Endodermal cell (in vitro differentiated cells): ENCODE measurements at regions not wholly inside any gene's neighbourhood (a gene's known extent, or its start where the extent isn't known, plus 50 kb on each side); places are given as distances from the start of the nearest gene placed in this dataset.
A peak's percentile ranks its signal among the peaks of the same experiment; 100 is the strongest.
"Not testable (repeated sequence)": the region's sequence is repeated elsewhere in the genome, so short reads cannot be mapped to it uniquely, and the experiment has no call there.

Experiments
- DNase-seq: peaks from one replicate; pipeline ENCODE4 v3.0.0-alpha.2; 2017
- H3K27ac ChIP-seq: 2 replicates; pipeline ENCODE4 v1.5.1; 2013; ENCODE audit warnings: mild to moderate bottlenecking, low read depth, low read length, moderate library complexity
- H3K27me3 ChIP-seq: 2 replicates; pipeline ENCODE4 v1.6.1; 2013; ENCODE audit warnings: mild to moderate bottlenecking, low read length, moderate library complexity; ENCODE audit not compliant: insufficient read depth, control insufficient read depth, poor library complexity, severe bottlenecking
- H3K36me3 ChIP-seq: 2 replicates; pipeline ENCODE4 v1.7.0; 2013; ENCODE audit warnings: mild to moderate bottlenecking, low read length, moderate library complexity; ENCODE audit not compliant: control insufficient read depth, insufficient read depth
- H3K4me1 ChIP-seq: one replicate; pipeline ENCODE4 v1.7.0; 2013; ENCODE audit warnings: low read length; ENCODE audit not compliant: control insufficient read depth, insufficient read depth
- H3K4me3 ChIP-seq: 2 replicates; pipeline ENCODE4 v1.5.1; 2013; ENCODE audit warnings: mild to moderate bottlenecking, low read length, moderate library complexity
- H3K9ac ChIP-seq: 2 replicates; pipeline ENCODE4 v1.6.1; 2013; ENCODE audit warnings: mild to moderate bottlenecking, low read length, moderate library complexity; ENCODE audit not compliant: poor library complexity, severe bottlenecking; ENCODE audit errors: extremely low read depth
- H3K9me3 ChIP-seq: 2 replicates; pipeline ENCODE4 v1.6.1; 2013; ENCODE audit warnings: mild to moderate bottlenecking, low read length, moderate library complexity; ENCODE audit not compliant: control insufficient read depth
- H3K27ac Mint-ChIP-seq: 2 replicates; pipeline ENCODE4 v1.8.0; 2020; ENCODE audit warnings: mixed read lengths
- H3K27me3 Mint-ChIP-seq: 2 replicates; pipeline ENCODE4 v1.8.0; 2021; ENCODE audit warnings: mild to moderate bottlenecking, mixed read lengths; ENCODE audit not compliant: insufficient read depth
- H3K36me3 Mint-ChIP-seq: 2 replicates; pipeline ENCODE4 v1.8.0; 2020; ENCODE audit warnings: low read depth, mixed read lengths
- H3K4me1 Mint-ChIP-seq: 2 replicates; pipeline ENCODE4 v1.8.0; 2020; ENCODE audit warnings: mixed read lengths
- H3K4me3 Mint-ChIP-seq: 2 replicates; pipeline ENCODE4 v1.8.0; 2020; ENCODE audit warnings: mild to moderate bottlenecking, moderate library complexity, mixed read lengths
- H3K9me3 Mint-ChIP-seq: 2 replicates; pipeline ENCODE4 v1.8.0; 2020; ENCODE audit warnings: mild to moderate bottlenecking, mixed read lengths
- WGBS, 2 experiments: methylation state at CpG; one replicate each; pipeline versions ENCODE4 v1.1.5 to v1.1.7; 2013; ENCODE audit warnings: missing lambda C conversion rate in 2 of 2, mixed read lengths in 1 of 2; ENCODE audit not compliant: insufficient coverage in 1 of 2, insufficient read length in 1 of 2; 5-methylcytosine and 5-hydroxymethylcytosine counted together
- TF ChIP-seq, protein P1 (sequence below): fragments of 200-600 bp; sonication (generic); conservative IDR thresholded peaks from 2 replicates; pipeline ENCODE4 v1.5.0; 2021; ENCODE audit warnings: antibody characterized with exemption, mild to moderate bottlenecking

DNA sequence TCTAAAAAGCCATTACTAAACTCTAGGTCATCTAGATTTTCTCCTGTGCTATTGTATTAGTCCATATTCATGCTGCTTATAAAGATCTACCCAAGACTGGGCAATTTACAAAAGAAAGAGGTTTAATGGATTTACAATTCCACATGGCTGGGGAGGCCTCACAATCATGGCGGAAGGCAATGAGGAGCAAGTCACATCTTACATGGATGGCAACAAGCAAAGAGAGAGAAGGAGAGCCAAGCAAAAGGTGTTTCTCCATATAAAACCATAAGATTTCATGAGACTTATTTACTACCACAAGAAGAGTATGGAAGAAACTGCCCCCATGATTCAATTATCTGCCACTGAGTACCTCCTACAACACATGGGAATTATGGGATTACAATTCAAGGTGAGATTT, 69.6 kb upstream of the CCDC6 start:
- H3K27ac Mint-ChIP-seq, H3K4me3 ChIP-seq, H3K36me3 Mint-ChIP-seq, DNase-seq, H3K4me1 ChIP-seq, H3K27me3 ChIP-seq, H3K4me1 Mint-ChIP-seq, H3K9ac ChIP-seq, H3K4me3 Mint-ChIP-seq, H3K27me3 Mint-ChIP-seq, H3K36me3 ChIP-seq, H3K27ac ChIP-seq: not testable (repeated sequence)
- WGBS, 2 experiments: 93 to 100% methylated on average over 1 of the region's 1 CpG
- H3K9me3 ChIP-seq: peaks cover 14% of the 10 kb centered on the region
- peaks cover 22% of the 10 kb centered on the region for H3K9me3 Mint-ChIP-seq

DNA sequence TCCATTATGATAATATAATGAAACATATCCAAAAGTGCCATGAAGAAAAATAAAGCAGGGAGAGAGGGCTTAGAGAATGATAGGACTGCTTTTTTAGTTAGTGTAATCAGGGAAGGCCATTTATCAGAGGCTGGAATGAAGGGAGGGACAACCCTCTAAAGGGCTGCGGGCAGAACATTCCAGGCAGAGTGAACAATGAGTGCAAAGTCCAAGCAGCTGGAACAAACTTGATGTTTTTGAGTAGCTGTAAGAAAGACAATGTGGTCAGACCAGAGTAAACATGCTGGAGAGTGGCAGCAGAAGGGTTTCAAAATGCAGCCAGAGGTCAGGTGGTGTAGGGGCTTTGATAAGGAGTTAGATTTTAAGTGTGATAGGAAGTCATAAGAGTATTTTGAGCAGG, 65.6 kb upstream of the CCDC6 start:
- H3K27me3 Mint-ChIP-seq: no peaks in the 10 kb centered on the region
- Histone ChIP-seq H3K4me3 (peak overlapping the region; percentile 20), H3K27me3 (no peaks in the 10 kb centered on the region), H3K9me3 (peaks cover 4% of the 10 kb centered on the region), H3K36me3 (no peaks in the 10 kb centered on the region), H3K9ac (no peak overlapping the region), H3K4me1 (peaks cover 3% of the 10 kb centered on the region), H3K27ac (no peak overlapping the region)
- peaks cover 2% of the 10 kb centered on the region for H3K4me1 Mint-ChIP-seq
- H3K4me3 Mint-ChIP-seq: no peak overlapping the region
- H3K9me3 Mint-ChIP-seq: peaks cover 7% of the 10 kb centered on the region
- no peak for DNase-seq
- WGBS, 2 experiments: 50 to 62% methylated on average over 1 of the region's 1 CpG
- TF ChIP-seq, protein P1, sequence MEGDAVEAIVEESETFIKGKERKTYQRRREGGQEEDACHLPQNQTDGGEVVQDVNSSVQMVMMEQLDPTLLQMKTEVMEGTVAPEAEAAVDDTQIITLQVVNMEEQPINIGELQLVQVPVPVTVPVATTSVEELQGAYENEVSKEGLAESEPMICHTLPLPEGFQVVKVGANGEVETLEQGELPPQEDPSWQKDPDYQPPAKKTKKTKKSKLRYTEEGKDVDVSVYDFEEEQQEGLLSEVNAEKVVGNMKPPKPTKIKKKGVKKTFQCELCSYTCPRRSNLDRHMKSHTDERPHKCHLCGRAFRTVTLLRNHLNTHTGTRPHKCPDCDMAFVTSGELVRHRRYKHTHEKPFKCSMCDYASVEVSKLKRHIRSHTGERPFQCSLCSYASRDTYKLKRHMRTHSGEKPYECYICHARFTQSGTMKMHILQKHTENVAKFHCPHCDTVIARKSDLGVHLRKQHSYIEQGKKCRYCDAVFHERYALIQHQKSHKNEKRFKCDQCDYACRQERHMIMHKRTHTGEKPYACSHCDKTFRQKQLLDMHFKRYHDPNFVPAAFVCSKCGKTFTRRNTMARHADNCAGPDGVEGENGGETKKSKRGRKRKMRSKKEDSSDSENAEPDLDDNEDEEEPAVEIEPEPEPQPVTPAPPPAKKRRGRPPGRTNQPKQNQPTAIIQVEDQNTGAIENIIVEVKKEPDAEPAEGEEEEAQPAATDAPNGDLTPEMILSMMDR: no peak
- H3K36me3 Mint-ChIP-seq: no peaks in the 10 kb centered on the region
- H3K27ac Mint-ChIP-seq: no peak overlapping the region

DNA sequence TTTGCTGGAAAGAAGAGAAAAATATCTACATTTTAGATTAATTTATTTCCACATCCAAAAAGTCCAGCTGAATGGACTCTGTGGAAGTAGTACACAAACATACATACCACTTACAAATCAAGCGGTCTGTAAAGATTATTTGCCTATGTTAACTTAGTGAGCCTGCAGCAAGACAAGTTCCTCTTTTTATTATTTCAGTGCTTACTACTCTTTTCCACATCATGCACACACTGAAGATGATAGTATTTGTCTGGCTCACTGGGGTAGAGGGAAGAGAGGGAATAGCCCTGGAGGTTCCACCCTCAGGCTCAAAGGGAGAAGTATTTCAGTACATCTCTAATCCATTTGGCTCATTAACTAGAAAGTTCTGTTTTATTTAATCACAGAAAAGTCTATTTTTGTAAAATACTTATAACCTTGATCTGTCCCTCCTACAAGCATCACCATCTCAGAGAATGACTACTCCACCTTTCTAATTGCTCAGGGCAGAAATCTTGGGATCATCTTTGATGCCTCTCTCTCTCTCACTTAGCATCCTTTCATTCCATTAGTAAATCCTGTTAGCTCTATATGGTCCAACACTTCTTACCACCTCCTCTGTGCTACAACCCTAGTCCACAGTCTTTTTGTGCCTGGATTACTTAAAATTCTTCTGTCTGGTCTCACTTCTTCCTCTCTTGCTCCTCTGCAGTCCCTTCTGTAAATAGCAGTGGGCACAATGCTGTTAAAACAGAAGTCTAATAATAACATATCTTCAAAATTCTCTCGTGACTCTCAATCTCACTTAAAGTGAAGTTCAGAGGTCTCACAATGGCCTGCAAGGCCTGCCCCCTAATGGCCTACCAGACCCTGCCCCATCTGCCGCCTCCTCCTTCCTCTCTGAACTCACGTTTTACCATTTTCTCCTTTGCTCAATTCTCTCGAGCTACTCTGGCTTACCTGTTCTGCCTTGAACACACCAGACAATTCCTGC, 64.3 kb upstream of the CCDC6 start:
- Histone ChIP-seq H3K4me3 (no peak overlapping the region), H3K9me3 (no peaks in the 10 kb centered on the region), H3K36me3 (no peaks in the 10 kb centered on the region), H3K27me3 (no peaks in the 10 kb centered on the region), H3K27ac (no peak overlapping the region), H3K9ac (no peak overlapping the region), H3K4me1 (peaks cover 10% of the 10 kb centered on the region)
- H3K27ac Mint-ChIP-seq: no peak overlapping the region
- H3K9me3 Mint-ChIP-seq: peaks cover 2% of the 10 kb centered on the region
- no peaks in the 10 kb centered on the region for H3K36me3 Mint-ChIP-seq
- no peak overlapping the region for H3K4me3 Mint-ChIP-seq
- peaks cover 5% of the 10 kb centered on the region for H3K4me1 Mint-ChIP-seq
- H3K27me3 Mint-ChIP-seq: no peaks in the 10 kb centered on the region
- TF ChIP-seq, protein P1: peak; percentile 66
- 74 to 83% methylated on average over 3 to 5 of the region's 5 CpGs for WGBS, 2 experiments
- DNase-seq: peak; percentile 66
